Activated T-cell treated with anti-CD3 and anti-CD28 coated beads for 48 hours (primary cell): ENCODE measurements at regions not wholly inside any gene's neighbourhood (a gene's known extent, or its start where the extent isn't known, plus 50 kb on each side); places are given as distances from the start of the nearest gene placed in this dataset.

Experiments used
- DNase-seq: peaks from one replicate; pipeline ENCODE4 v3.0.0-alpha.2; 2020; ENCODE audit warnings: low read depth

- DNase-seq = no peak
Measured at GRCh38 chr12:88310666-88311065, 168.6 kb downstream of the TMTC3 start.

DNA sequence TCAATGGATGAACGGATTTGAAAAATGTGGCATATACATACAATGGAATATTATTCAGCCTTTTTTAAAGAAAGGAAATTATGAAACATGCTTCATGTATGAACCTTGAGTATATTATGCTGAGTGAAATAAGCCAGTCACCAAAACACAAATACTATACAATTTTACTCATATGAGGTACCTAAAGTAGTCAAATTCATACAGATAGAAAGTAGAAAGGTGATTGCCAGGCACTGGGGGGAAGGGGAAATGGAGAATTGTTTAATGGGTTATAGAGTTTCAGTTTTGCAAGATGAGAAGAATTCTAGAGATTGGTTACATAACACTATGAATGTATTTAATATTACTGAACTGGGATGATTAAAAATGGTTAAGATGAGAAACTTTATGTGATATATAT is 171.4 kb downstream of the TMTC3 start:
- no peak for DNase-seq

- DNase-seq = no peak
Measured at GRCh38 chr12:88314706-88315105, 172.6 kb downstream of the TMTC3 start.

- no peak for DNase-seq
Measured at GRCh38 chr12:88318726-88319125, 176.6 kb downstream of the TMTC3 start.

- DNase-seq = no peak
Measured at GRCh38 chr12:88325076-88325815, 183.1 kb downstream of the TMTC3 start.

- no peak for DNase-seq
Measured at GRCh38 chr12:88325816-88326189, 183.7 kb downstream of the TMTC3 start.

DNA sequence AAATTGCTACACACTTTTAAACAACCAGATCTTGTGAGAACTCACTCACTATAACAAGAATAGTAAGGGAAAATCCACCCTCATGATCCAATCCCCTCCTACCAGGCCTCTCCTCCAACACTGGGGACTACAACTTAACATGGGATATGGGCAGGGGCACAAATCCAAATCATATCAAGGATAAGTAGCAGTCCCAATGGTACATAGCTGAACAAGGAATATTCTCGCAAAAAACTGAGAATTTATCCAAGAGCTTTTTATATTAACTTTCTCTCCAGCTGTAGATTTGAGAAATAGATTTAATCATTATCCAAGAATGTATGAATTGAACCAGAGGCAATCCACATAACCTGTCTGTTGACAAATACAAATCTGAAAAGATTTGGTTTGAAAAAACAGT is 185.2 kb downstream of the TMTC3 start:
- no peak for DNase-seq

GRCh38 chr12:88328090-88328489 is 186.0 kb downstream of the TMTC3 start:
- no peak for DNase-seq

GRCh38 chr12:88329833-88330232 is 187.7 kb downstream of the TMTC3 start:
- no peak for DNase-seq

DNA sequence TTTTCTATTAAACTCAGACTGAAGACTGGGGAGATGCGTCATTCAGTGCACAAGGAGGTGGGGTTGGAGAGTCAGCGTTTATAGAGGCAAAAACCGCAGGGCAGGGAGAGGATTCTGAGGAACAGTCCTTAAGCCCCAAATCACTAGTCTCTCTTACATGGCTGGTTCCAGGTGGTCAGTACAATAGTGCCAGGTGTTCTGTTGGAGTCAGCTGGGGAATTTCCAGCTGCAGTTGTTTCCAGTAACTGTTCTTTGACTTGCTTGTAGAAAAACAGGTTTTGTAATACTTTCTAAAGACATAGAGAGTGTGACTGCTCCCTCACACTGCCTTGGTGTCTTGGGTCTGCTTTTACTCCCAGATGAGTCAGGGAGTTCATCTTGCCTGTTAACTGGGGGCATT is 192.2 kb downstream of the TMTC3 start:
- DNase-seq = no peak

DNA sequence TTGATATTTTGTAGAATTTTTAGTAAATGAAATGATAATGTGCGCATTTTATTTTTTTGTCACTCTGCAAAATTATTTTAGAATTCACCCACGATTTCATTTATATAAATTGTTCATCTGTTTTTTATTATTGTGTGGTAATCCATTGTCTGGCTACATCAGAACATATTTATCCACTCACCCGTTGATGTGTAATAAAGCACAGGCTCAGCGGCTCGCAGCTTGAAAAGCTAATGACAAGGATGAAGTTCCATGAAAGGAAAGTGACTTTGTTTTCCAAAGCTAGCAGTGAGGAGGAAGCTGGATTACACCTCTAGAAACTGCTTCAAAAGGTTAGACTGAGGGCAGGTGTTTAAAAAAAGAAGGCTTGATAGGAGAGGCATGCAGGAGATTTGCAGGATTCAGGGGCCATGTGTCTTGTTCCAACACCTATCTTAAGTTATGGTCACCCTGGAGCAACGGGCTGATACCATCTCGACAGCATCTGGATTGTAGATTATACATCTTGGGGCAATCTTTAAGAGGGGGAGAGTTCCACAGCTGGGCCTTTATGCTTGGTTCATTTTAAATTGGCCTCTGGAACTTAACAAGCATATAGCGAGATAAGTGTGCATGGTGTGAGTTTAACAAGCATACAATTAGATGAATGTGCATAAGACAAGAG is 194.1 kb downstream of the TMTC3 start:
- DNase-seq = no peak

DNA sequence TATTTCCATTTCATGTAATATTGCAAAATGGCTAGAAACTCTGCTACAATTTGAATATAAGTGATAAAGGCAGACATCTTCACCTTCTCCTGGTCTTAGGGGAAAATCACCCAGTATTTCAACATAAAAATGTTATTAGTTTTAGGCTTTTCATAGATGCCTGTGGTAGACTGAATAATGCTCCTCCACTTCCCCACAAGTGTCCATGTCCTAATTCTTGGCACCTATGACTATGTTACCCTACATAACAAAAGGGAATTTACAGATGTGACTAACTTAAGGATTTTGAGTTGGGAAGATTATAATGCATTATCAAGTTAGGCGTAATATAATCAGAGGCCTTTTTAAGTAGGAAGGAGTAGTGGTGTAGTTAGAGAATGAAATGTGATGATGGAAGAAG is 196.4 kb downstream of the TMTC3 start:
- DNase-seq = no peak

- DNase-seq = no peak
Measured at GRCh38 chr12:88339254-88339949, 197.3 kb downstream of the TMTC3 start.

DNA sequence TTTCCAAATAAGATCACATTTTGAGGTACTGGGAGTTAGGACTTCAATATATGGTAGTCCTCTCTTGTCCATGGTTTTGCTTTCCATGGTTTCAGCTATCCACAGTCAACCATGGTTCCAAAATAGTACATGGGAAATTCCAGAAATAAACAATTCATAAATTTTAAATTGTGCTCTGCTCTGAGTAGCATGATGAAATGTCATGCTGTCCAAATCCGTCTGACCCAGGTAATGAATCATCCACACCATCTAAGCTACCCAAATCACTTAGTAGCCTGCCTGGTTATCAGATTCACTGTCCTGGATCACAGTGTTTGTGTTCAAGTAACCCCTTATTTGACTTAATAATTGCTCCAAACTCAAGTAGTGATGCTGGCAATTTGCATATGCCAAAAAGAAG is 197.9 kb downstream of the TMTC3 start:
- no peak for DNase-seq

GRCh38 chr12:88342251-88342806 is 200.2 kb downstream of the TMTC3 start:
- no peak for DNase-seq

DNA sequence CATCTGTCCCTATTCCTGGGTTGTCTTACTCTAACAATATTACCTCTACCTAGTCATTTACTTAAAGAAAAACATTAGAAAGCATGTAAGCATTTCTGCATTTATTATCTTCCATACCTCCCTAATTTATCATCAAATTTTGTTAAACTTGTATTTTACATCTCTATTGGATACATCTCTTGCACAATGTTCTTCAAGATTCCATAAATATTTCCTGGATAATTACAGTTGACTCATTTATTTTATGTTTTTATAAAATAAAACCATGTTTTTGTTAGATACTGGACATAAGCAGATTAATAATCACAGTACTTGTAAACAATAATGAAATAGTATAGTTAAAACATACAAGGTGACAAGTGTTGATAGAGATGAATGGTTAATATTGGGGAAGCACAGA is 209.0 kb downstream of the TMTC3 start:
- no peak for DNase-seq

- no peak for DNase-seq
Measured at GRCh38 chr12:88354691-88355090, 212.6 kb downstream of the TMTC3 start.

DNA sequence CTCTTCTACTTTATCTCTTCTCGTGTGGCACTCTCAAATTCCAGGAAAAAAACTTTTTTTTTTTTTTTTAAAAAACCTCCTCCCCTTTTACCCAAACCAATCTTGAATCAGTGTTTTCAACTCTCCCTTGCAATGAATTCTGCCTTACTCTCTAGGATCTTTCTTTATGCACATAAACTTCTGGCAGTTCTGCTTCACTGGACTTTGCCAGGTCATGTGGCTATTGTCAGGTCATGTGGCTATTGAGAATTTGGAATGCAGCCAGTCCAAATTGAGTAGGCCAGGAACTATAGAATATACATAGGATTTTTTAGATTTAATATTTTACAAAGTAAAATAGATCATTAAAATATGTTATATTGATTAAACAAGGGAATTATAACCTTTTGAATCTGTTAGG is 218.2 kb downstream of the TMTC3 start:
- no peak for DNase-seq

- DNase-seq = no peak
Measured at GRCh38 chr12:88361493-88361892, 218.8 kb downstream of the KITLG start.

- DNase-seq = no peak
Measured at GRCh38 chr12:88362439-88362838, 217.8 kb downstream of the KITLG start.

GRCh38 chr12:88365403-88365802 is 214.9 kb downstream of the KITLG start:
- DNase-seq = no peak

GRCh38 chr12:88366101-88366500 is 214.2 kb downstream of the KITLG start:
- no peak for DNase-seq

DNA sequence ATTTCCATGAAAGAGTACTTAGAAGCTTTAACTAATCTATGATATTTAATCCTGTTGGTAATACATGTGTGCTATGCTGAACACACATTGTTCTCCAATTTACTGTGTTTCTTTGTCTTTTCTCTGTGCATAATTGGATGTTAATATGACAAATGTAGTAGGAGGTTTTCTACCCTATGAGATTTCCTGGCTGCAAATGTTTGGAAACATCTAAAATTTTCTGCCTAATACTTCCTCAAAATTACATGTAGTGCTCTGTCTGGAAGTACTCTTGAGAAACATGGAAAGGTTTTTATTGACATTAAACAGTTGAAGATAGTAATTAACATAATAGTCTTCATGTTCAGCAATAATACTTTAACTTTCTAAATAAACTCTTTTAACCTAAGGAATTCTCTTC is 213.0 kb downstream of the KITLG start:
- no peak for DNase-seq
